Neural cell (in vitro differentiated cells): ENCODE measurements at regions not wholly inside any gene's neighbourhood (a gene's known extent, or its start where the extent isn't known, plus 50 kb on each side); places are given as distances from the start of the nearest gene placed in this dataset.

Source experiments
- MXI1 ChIP-seq: fragments of 450-650 bp; conservative IDR thresholded peaks from 2 replicates; pipeline ENCODE4 v1.6.1; 2014; ENCODE audit warnings: antibody characterized with exemption, mild to moderate bottlenecking; ENCODE audit not compliant: poor library complexity, severe bottlenecking
- POLR2AphosphoS5 ChIP-seq: IDR thresholded peaks from 2 replicates; pipeline ENCODE4 v1.6.1; 2012
- TF ChIP-seq, protein P1 (sequence below): fragments of 450-650 bp; IDR thresholded peaks from 2 replicates; pipeline ENCODE4 v1.5.1; 2014; ENCODE audit warnings: antibody characterized with exemption, mild to moderate bottlenecking, moderate library complexity; ENCODE audit not compliant: poor library complexity, severe bottlenecking

DNA sequence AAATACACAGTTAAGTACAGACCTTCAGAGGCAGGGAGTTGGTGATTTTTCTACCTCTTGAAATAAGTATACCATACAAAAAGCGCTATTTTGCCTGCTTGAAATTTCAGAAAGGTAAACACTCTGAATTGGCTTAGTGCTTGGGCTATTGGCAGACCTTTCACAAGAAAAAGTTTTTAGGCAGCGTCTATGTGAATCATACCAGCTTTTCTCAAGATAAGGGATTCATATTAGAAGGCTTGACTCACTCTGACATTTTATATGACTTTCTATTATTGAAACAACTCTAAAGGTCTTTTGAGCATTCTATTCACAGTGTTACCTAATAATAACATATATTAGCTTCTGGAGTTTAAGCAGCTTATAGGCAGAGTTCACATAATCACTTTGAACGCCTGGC is 286.4 kb upstream of the FAT1 start:
- TF ChIP-seq, protein P1, sequence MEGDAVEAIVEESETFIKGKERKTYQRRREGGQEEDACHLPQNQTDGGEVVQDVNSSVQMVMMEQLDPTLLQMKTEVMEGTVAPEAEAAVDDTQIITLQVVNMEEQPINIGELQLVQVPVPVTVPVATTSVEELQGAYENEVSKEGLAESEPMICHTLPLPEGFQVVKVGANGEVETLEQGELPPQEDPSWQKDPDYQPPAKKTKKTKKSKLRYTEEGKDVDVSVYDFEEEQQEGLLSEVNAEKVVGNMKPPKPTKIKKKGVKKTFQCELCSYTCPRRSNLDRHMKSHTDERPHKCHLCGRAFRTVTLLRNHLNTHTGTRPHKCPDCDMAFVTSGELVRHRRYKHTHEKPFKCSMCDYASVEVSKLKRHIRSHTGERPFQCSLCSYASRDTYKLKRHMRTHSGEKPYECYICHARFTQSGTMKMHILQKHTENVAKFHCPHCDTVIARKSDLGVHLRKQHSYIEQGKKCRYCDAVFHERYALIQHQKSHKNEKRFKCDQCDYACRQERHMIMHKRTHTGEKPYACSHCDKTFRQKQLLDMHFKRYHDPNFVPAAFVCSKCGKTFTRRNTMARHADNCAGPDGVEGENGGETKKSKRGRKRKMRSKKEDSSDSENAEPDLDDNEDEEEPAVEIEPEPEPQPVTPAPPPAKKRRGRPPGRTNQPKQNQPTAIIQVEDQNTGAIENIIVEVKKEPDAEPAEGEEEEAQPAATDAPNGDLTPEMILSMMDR: no peak
- TF ChIP-seq POLR2AphosphoS5: no peak
- TF ChIP-seq MXI1: no peak
